Activated CD8-positive, alpha-beta memory T cell treated with anti-CD3 and anti-CD28 coated beads, Interleukin-2, amount 10 ng/mL, durations not matched to agents 7 days and 5 days (primary cell): ENCODE measurements at regions not wholly inside any gene's neighbourhood (a gene's known extent, or its start where the extent isn't known, plus 50 kb on each side); places are given as distances from the start of the nearest gene placed in this dataset.
"Not testable (repeated sequence)": the region's sequence is repeated elsewhere in the genome, so short reads cannot be mapped to it uniquely, and the experiment has no call there.

ENCODE experiments used
- ATAC-seq: fragments of 150-1000 bp; cut with Tn5 transposase; one replicate; pipeline ENCODE4 v1.10.0; 2021; ENCODE audit warnings: moderate library complexity
- CTCF ChIA-PET: fragments of 350-600 bp; sonication (Branson Sonifier 250); formaldehyde crosslinking; loops from one replicate; lab custom pipeline; 2021; ENCODE audit warnings: antibody characterized with exemption; lab: Charles Lee
- DNase-seq: peaks from one replicate; pipeline ENCODE4 v3.0.0-alpha.2; 2020
- H3K27ac Mint-ChIP-seq: one replicate; pipeline ENCODE4 v1.8.0; 2021; ENCODE audit warnings: mild to moderate bottlenecking, mixed read lengths
- H3K27me3 Mint-ChIP-seq: one replicate; pipeline ENCODE4 v1.8.0; 2021; ENCODE audit warnings: mixed read lengths
- H3K36me3 Mint-ChIP-seq: one replicate; pipeline ENCODE4 v1.8.0; 2021; ENCODE audit warnings: mild to moderate bottlenecking, mixed read lengths
- H3K4me1 Mint-ChIP-seq: one replicate; pipeline ENCODE4 v1.8.0; 2021; ENCODE audit warnings: mixed read lengths
- H3K4me3 Mint-ChIP-seq: one replicate; pipeline ENCODE4 v1.8.0; 2021; ENCODE audit warnings: mild to moderate bottlenecking, moderate library complexity, mixed read lengths
- H3K9me3 Mint-ChIP-seq: one replicate; pipeline ENCODE4 v1.8.0; 2022; ENCODE audit warnings: low read depth, mixed read lengths

DNA sequence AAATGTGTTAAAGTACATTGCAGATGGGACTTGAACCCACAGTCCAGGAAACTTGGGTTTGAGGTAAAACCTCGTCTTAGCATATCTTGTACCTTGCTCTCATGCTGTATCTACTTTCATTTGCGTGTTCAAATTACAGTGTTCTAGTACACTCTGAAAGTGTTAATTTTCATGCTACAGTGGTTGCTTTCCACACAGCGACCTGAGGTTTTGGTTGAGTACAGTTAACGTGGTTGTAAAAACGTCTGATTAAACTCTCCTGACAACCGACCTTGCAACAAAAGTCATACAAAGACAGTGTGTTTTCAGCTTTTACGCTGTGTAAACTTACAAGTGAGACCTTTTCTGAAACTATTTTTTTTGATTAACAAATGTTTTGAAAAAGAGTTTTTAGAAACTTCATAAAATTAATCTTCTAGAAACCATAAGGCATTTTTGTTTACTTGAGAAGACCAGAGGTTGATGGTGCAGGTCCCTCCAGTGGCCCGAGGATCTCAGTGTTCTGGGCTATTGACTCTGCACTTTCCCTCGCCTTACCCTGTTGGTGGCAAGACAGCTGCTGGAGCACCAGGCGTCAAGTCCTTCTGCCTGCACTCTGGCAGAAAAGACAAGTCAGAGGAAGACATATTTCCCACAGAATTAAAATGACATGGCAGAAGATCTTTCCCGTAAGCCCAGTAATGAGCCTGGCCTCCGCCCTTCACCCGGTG is 334.0 kb downstream of the THBS2 start:
- no peak for DNase-seq
- H3K27ac Mint-ChIP-seq, result no peak overlapping the region
- no peak overlapping the region for H3K4me3 Mint-ChIP-seq
- no peaks in the 10 kb centered on the region for H3K9me3 Mint-ChIP-seq
- H3K27me3 Mint-ChIP-seq, result peaks cover 10% of the 10 kb centered on the region
- H3K4me1 Mint-ChIP-seq, result peaks cover 2% of the 10 kb centered on the region
- ATAC-seq, result no peak
- CTCF ChIA-PET, result interaction anchor here (0.7 kb wide), 1 partner anchor 18 kb away, joined by 3 read pairs; no protein-coding TSS in a partner anchor
- H3K36me3 Mint-ChIP-seq, result no peaks in the 10 kb centered on the region

DNA sequence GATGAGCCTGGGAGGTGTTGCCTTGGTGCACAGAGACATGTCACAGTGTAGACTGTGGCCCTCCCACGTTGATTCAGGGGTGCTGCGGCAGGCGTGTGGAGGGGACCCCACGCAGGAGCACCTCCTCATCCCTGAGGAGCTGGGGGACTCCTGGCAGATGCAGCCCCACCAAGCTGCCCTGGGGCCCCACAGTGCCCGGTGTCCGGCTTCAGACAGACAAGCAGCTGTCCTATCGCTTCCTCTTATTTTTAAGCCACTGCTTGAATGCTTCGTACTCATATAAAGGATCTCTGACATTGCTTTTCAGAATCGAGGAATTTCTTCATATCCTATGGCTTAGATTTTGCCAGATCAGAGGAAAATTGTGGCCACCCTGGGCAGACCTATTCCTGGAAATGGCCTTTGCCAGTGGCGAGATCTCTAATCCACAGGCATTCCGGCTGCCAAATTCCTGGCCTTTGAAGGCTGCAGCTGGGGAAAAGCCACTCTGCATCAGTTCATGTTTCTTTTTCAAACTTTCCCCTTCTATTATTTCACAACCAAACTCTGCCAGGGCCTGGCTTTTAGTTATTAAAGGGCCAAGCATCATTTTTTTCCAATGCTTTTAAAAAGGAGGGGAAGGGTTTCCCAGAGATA is 337.0 kb downstream of the THBS2 start:
- no peak overlapping the region for H3K27ac Mint-ChIP-seq
- ATAC-seq (no peak), DNase-seq (no peak)
- no peaks in the 10 kb centered on the region for H3K9me3 Mint-ChIP-seq
- H3K36me3 Mint-ChIP-seq, result no peaks in the 10 kb centered on the region
- peaks cover 10% of the 10 kb centered on the region for H3K27me3 Mint-ChIP-seq
- CTCF ChIA-PET, result no interaction called here
- H3K4me1 Mint-ChIP-seq, result peaks cover 2% of the 10 kb centered on the region
- no peak overlapping the region for H3K4me3 Mint-ChIP-seq

GRCh38 chr6:168915855-168916254 is 337.8 kb downstream of the THBS2 start:
- ATAC-seq, result no peak
- CTCF ChIA-PET, result no interaction called here
- no peaks in the 10 kb centered on the region for H3K36me3 Mint-ChIP-seq

DNA sequence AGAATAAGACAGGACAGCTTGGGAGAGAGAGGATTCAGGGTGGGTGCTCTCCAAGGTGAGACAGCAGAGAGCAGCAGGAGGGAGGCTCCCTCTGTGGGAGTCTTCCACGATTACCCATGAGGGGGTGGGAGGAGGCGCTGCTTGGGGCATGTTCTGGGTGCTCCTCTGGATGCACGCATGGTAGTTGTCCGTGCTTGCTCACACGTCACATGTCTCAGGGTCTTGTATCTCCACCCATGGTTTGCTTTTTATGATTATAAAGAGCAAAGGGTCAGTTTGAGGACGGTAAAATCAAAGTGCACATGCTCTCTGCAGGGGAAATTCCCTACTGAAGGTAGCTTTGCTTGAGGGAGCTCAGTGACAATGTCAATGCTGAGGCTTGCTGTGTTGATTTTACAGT is 338.4 kb downstream of the THBS2 start:
- peaks cover 2% of the 10 kb centered on the region for H3K4me1 Mint-ChIP-seq
- DNase-seq (no peak), ATAC-seq (no peak)
- no peaks in the 10 kb centered on the region for H3K9me3 Mint-ChIP-seq
- H3K27me3 Mint-ChIP-seq, result peaks cover 9% of the 10 kb centered on the region
- H3K36me3 Mint-ChIP-seq, result no peaks in the 10 kb centered on the region
- H3K27ac Mint-ChIP-seq, result no peak overlapping the region
- H3K4me3 Mint-ChIP-seq, result no peak overlapping the region
- CTCF ChIA-PET, result no interaction called here

More at GRCh38 chr6:168915855-168916254, 337.8 kb downstream of the THBS2 start:
- Mint-ChIP-seq H3K27ac (no peak overlapping the region), H3K27me3 (peaks cover 10% of the 10 kb centered on the region), H3K4me3 (no peak overlapping the region), H3K4me1 (peaks cover 2% of the 10 kb centered on the region), H3K9me3 (no peaks in the 10 kb centered on the region)
- no peak for DNase-seq

GRCh38 chr6:168913866-168914469 is 339.7 kb downstream of the THBS2 start:
- peaks cover 1% of the 10 kb centered on the region for H3K4me1 Mint-ChIP-seq
- DNase-seq, result peak; percentile 9
- no peak for ATAC-seq
- no peaks in the 10 kb centered on the region for H3K36me3 Mint-ChIP-seq
- H3K27ac Mint-ChIP-seq, result no peak overlapping the region
- H3K27me3 Mint-ChIP-seq, result no peaks in the 10 kb centered on the region
- CTCF ChIA-PET, result no interaction called here
- no peak overlapping the region for H3K4me3 Mint-ChIP-seq
- H3K9me3 Mint-ChIP-seq, result peaks cover 8% of the 10 kb centered on the region

GRCh38 chr6:168913231-168913865 is 340.3 kb downstream of the THBS2 start:
- H3K27ac Mint-ChIP-seq, H3K36me3 Mint-ChIP-seq, ATAC-seq, H3K4me3 Mint-ChIP-seq, H3K9me3 Mint-ChIP-seq, DNase-seq, H3K27me3 Mint-ChIP-seq, CTCF ChIA-PET, H3K4me1 Mint-ChIP-seq: not testable (repeated sequence)

DNA sequence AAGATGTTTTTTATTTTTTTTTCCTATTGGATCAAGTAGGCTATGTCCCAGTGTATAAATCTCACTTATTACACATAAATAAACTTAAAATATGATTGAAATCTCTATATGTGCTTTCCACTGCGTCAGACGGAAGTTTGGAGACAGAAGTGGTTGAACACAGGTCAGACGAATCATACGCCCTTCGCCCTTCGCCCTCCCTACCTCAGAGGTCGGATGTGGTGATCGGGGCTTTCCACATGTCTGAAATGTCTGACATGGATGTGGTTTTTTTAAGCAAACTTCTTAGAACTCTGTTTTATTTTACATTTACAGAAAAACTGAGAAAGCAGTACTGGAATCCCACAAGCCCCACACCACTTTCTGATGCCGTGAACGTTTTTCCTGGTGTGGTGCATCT is 344.4 kb downstream of the THBS2 start:
- ATAC-seq, result no peak
- Mint-ChIP-seq H3K36me3 (no peaks in the 10 kb centered on the region), H3K4me3 (no peak overlapping the region), H3K27me3 (no peaks in the 10 kb centered on the region), H3K27ac (no peak overlapping the region), H3K9me3 (peaks cover 9% of the 10 kb centered on the region), H3K4me1 (peaks cover 8% of the 10 kb centered on the region)
- no peak for DNase-seq
- CTCF ChIA-PET, result no interaction called here

- H3K4me3 Mint-ChIP-seq, result no peak overlapping the region
- H3K36me3 Mint-ChIP-seq, result no peaks in the 10 kb centered on the region
- H3K9me3 Mint-ChIP-seq, result peaks cover 9% of the 10 kb centered on the region
- ATAC-seq (no peak), DNase-seq (no peak)
- H3K27me3 Mint-ChIP-seq, result no peaks in the 10 kb centered on the region
- H3K27ac Mint-ChIP-seq, result no peak overlapping the region
- H3K4me1 Mint-ChIP-seq, result peaks cover 8% of the 10 kb centered on the region
- CTCF ChIA-PET, result no interaction called here
Measured at GRCh38 chr6:168908887-168909286, 344.8 kb downstream of the THBS2 start.

DNA sequence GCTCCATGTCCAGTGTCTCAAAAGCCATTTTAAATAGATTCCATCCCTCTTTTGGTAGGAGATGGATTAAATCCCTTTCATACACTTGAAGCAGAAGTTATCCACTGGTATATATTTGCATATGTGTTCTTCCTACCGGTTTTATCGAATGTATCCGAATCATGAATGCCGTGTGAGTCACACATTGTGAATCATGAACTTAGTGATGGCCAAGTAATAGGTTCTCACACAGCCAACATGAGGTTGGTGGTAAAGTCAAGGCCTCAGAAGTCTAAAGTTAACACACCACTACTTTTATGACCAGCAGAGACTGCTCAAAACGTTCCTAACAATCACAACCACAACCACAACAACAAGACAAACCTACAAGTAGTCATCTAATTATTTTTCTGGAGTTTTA is 345.5 kb downstream of the THBS2 start:
- Mint-ChIP-seq H3K27ac (no peak overlapping the region), H3K27me3 (no peaks in the 10 kb centered on the region), H3K36me3 (no peaks in the 10 kb centered on the region), H3K4me3 (no peak overlapping the region), H3K9me3 (peaks cover 9% of the 10 kb centered on the region), H3K4me1 (peaks cover 8% of the 10 kb centered on the region)
- CTCF ChIA-PET, result no interaction called here
- DNase-seq (no peak), ATAC-seq (no peak)

DNA sequence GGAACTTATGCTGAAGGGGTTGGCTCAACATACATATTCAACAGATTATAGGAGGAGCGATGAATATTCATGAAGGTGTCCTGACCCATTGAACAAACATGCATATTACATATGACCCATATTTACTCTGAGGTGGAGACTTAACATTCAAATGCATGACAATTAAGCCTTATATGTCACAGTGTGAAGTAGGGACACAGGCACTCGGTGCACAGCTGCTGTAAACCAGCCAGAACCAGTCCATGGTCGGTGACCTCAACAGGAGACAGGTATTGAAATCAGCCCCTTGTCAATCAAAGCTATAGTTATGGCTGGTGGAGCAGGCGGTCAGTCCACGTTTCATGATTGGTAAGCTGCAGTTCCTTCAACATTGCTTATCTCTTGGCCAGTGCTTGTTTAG is 347.3 kb downstream of the THBS2 start:
- DNase-seq, result no peak
- Mint-ChIP-seq H3K4me3 (no peak overlapping the region), H3K36me3 (no peaks in the 10 kb centered on the region), H3K9me3 (peaks cover 9% of the 10 kb centered on the region), H3K4me1 (peaks cover 8% of the 10 kb centered on the region), H3K27me3 (no peaks in the 10 kb centered on the region), H3K27ac (no peak overlapping the region)
- no peak for ATAC-seq
- CTCF ChIA-PET, result no interaction called here

- no peaks in the 10 kb centered on the region for H3K27me3 Mint-ChIP-seq
- peaks cover 8% of the 10 kb centered on the region for H3K4me1 Mint-ChIP-seq
- DNase-seq (no peak), ATAC-seq (no peak)
- H3K27ac Mint-ChIP-seq, result no peak overlapping the region
- CTCF ChIA-PET, result no interaction called here
- peaks cover 9% of the 10 kb centered on the region for H3K9me3 Mint-ChIP-seq
- H3K36me3 Mint-ChIP-seq, result no peaks in the 10 kb centered on the region
- no peak overlapping the region for H3K4me3 Mint-ChIP-seq
Measured at GRCh38 chr6:168905451-168906090, 348.1 kb downstream of the THBS2 start.

DNA sequence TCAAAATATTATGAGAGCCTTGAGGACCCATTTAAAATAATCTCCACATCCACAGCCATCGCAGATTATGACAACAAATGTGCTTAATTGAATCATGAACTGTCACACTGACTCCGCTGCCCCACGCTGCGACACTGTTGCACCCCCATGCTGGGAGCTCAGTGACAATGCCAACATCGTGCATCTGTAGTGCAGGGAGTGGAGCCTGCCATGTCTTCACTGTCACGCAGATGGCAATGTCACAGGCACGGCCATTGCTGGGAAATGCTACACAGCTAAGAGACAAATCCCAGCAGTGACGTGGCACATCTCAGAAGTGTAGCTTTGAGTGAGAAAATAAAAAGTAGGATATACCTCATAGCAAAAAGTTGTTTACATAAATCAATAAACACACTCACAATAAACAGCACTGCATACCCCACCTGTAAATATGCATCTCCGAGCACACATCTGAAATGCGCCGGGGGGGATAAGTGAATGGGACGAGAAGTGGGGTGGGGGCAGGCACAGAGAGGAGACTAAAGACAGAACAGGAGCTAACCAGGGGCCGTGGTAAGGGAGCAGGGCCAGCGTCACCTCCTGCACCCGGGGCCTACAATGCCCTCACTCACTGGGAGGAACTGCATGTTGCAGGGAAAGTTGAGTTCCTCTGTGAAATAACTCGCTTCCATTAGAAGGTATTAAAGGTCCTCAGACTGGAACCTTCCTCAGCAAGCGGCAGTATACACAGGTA is 349.9 kb downstream of the THBS2 start:
- CTCF ChIA-PET, result no interaction called here
- no peak for ATAC-seq
- peaks cover 6% of the 10 kb centered on the region for H3K4me1 Mint-ChIP-seq
- no peaks in the 10 kb centered on the region for H3K9me3 Mint-ChIP-seq
- H3K27ac Mint-ChIP-seq, result no peak overlapping the region
- DNase-seq, result no peak
- H3K27me3 Mint-ChIP-seq, result peaks cover 2% of the 10 kb centered on the region
- no peaks in the 10 kb centered on the region for H3K36me3 Mint-ChIP-seq
- H3K4me3 Mint-ChIP-seq, result no peak overlapping the region

GRCh38 chr6:168902075-168902474 is 351.6 kb downstream of the THBS2 start:
- Mint-ChIP-seq H3K4me3 (no peak overlapping the region), H3K4me1 (peaks cover 6% of the 10 kb centered on the region), H3K27me3 (peaks cover 2% of the 10 kb centered on the region), H3K9me3 (no peaks in the 10 kb centered on the region), H3K36me3 (no peaks in the 10 kb centered on the region), H3K27ac (no peak overlapping the region)
- no peak for DNase-seq
- no peak for ATAC-seq
- CTCF ChIA-PET, result no interaction called here
